ENCODE measurements at regions not wholly inside any gene's neighbourhood (a gene's known extent, or its start where the extent isn't known, plus 50 kb on each side); places are given as distances from the start of the nearest gene placed in this dataset.
"Not testable (repeated sequence)": the region's sequence is repeated elsewhere in the genome, so short reads cannot be mapped to it uniquely, and the experiment has no call there.

- intact Hi-C loops (cut with DNase I): no loop called here
- DNase-seq (ENCODE audit: low spot score): no peak
Measured at GRCh38 chr4:162782778-162783525, 383.7 kb downstream of the NAF1 start.

GRCh38 chr4:162782096-162782777, 384.5 kb downstream of the NAF1 start:
- DNase-seq (ENCODE audit: low spot score): no peak
- intact Hi-C loops (cut with DNase I): no loop called here

GRCh38 chr4:162770761-162771490, 395.8 kb downstream of the NAF1 start:
- intact Hi-C loops (cut with DNase I): no loop called here

GRCh38 chr4:162767083-162767482, 399.6 kb downstream of the NAF1 start:
- no peak for DNase-seq (ENCODE audit: low spot score)
- intact Hi-C loops (cut with DNase I): no loop called here

More at GRCh38 chr4:162770761-162771490, 395.8 kb downstream of the NAF1 start:
- DNase-seq (ENCODE audit: low spot score): no peak

- intact Hi-C loops (cut with DNase I): no loop called here
- no peak for DNase-seq (ENCODE audit: low spot score)
Measured at GRCh38 chr4:162761965-162762364, 404.7 kb downstream of the NAF1 start.

- intact Hi-C loops (cut with DNase I); DNase-seq (ENCODE audit: low spot score): not testable (repeated sequence)
Measured at GRCh38 chr4:162740228-162740627, 426.5 kb downstream of the NAF1 start.

- DNase-seq (ENCODE audit: low spot score); intact Hi-C loops (cut with DNase I): not testable (repeated sequence)
Measured at GRCh38 chr4:162739596-162739995, 427.1 kb downstream of the NAF1 start.

GRCh38 chr4:162732876-162733275, 433.8 kb downstream of the NAF1 start:
- intact Hi-C loops (cut with DNase I): no loop called here
- DNase-seq (ENCODE audit: low spot score): no peak

- intact Hi-C loops (cut with DNase I): no loop called here
Measured at GRCh38 chr4:162727766-162728165, 438.9 kb downstream of the NAF1 start.

GRCh38 chr4:162727232-162727631, 439.5 kb downstream of the NAF1 start:
- intact Hi-C loops (cut with DNase I): no loop called here
- no peak for DNase-seq (ENCODE audit: low spot score)

More at GRCh38 chr4:162727766-162728165, 438.9 kb downstream of the NAF1 start:
- no peak for DNase-seq (ENCODE audit: low spot score)

- DNase-seq (ENCODE audit: low spot score): no peak
- intact Hi-C loops (cut with DNase I): no loop called here
Measured at GRCh38 chr4:162715401-162715800, 451.3 kb downstream of the NAF1 start.

- intact Hi-C loops (cut with DNase I): no loop called here
- no peak for DNase-seq (ENCODE audit: low spot score)
Measured at GRCh38 chr4:162707962-162708361, 458.7 kb downstream of the NAF1 start.

GRCh38 chr4:162706632-162707031, 460.1 kb downstream of the NAF1 start:
- no peak for DNase-seq (ENCODE audit: low spot score)
- intact Hi-C loops (cut with DNase I): no loop called here

- intact Hi-C loops (cut with DNase I): no loop called here
- no peak for DNase-seq (ENCODE audit: low spot score)
Measured at GRCh38 chr4:162706051-162706450, 460.6 kb downstream of the NAF1 start.

- DNase-seq (ENCODE audit: low spot score): no peak
- intact Hi-C loops (cut with DNase I): no loop called here
Measured at GRCh38 chr4:162705130-162705803, 461.4 kb downstream of the NAF1 start.

- intact Hi-C loops (cut with DNase I): no loop called here
- no peak for DNase-seq (ENCODE audit: low spot score)
Measured at GRCh38 chr4:162700815-162701361, 465.8 kb downstream of the NAF1 start.

- DNase-seq (ENCODE audit: low spot score): no peak
- intact Hi-C loops (cut with DNase I): no loop called here
Measured at GRCh38 chr4:162700358-162700757, 466.3 kb downstream of the NAF1 start.

GRCh38 chr4:162699629-162700028, 467.1 kb downstream of the NAF1 start:
- no peak for DNase-seq (ENCODE audit: low spot score)
- intact Hi-C loops (cut with DNase I): no loop called here

GRCh38 chr4:162685410-162685809, 481.3 kb downstream of the NAF1 start:
- no peak for DNase-seq (ENCODE audit: low spot score)
- intact Hi-C loops (cut with DNase I): no loop called here

- DNase-seq (ENCODE audit: low spot score): no peak
- intact Hi-C loops (cut with DNase I): no loop called here
Measured at GRCh38 chr4:162684998-162685397, 481.7 kb downstream of the NAF1 start.

Data from cardiac septum (tissue), 1 donor.